ENCODE measurements at regions not wholly inside any gene's neighbourhood (a gene's known extent, or its start where the extent isn't known, plus 50 kb on each side); places are given as distances from the start of the nearest gene placed in this dataset.

DNA sequence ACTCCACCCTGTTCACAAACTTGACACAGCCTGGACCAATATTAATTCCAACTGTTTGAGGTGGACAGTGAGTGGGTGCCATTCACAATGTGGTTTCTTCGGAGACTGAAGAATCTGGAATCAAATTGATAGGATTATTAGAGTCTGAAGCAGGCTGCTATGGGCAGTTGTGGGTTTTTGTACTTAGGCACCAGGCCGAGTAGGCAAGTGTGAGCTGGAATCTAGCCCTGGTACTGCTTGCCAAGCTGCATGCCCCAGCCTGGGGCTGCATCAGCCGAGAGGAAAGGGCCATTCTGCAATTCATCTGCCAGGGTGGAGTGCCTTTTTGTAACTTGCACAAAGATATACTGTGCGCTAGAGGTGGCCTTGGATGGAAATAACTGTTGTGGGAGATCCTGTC, 654.7 kb upstream of the FANCL start:
- Mint-ChIP-seq H3K36me3 (no peaks in the 10 kb centered on the region), H3K27ac (no peak overlapping the region), H3K9me3 (no peaks in the 10 kb centered on the region)
- ATAC-seq: no peak
- no peak for DNase-seq (ENCODE audit: low spot score in 2 of 2)

DNA sequence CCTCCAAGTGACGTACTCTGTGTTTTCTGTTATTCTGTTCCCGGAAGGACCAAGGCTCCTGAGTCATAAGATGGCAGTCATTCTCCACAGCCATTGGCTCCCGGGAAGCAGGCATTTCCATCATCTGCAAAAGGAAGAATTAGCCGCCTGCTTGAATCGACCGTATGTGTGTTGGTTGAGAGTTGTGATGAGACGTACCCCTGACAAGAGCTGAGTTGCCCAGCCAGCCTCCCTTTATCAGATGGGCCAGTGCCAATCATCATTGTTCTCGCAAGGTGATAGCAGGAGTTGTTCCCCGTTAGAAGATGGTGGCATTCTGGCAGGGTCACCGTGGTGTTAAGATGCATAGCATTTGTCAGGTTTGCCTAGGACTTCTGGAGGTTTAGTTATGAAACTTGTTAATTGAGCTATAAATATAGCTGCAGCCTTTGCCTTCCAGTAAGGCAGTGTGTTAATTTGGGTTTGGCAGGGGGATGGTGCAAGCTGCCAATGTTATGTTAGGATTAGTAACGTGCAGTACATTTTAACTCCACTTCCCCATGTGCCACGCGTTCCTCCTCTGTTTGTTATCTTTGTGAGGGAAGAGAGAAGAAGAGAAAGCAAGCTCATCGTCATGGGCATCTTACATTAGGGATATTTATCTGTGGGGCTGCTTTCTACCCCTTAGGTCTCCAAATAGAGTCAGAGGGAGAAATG, 652.7 kb upstream of the FANCL start:
- no peak for ATAC-seq
- H3K36me3 Mint-ChIP-seq: no peaks in the 10 kb centered on the region
- no peaks in the 10 kb centered on the region for H3K9me3 Mint-ChIP-seq

DNA sequence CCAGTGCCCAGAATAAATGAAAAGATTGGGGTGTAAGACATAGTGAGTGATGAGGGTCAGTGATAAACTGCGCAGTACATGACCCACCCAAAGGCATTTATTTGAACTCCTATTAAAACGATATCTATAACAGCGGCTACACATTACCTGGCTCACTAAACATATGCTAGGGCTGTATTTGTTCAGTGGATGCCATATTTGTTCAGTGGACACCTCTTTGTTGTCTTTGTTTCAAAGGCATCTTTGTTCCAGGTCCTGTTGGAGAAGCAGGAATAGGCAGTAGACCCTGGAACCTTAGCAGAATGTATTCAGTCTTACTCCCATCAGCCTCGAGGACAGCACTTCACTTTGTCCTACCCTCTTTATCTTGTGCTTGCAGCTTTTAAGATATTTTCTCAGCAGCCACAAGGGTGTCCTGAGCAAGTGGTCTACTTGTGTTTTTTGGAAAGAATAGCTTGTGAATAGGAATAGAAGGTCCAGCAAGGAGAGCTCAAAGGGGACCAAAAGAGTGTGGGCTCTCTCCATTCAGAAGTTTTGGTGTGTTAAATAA, 650.8 kb upstream of the FANCL start:
- Mint-ChIP-seq H3K27ac (no peak overlapping the region), H3K36me3 (no peaks in the 10 kb centered on the region), H3K9me3 (no peaks in the 10 kb centered on the region)
- no peak for DNase-seq (ENCODE audit: low spot score in 2 of 2)
- ATAC-seq: no peak

More for the DNA sequence above, 652.7 kb upstream of the FANCL start:
- DNase-seq (ENCODE audit: low spot score in 2 of 2): no peak
- H3K27ac Mint-ChIP-seq: no peak overlapping the region

DNA sequence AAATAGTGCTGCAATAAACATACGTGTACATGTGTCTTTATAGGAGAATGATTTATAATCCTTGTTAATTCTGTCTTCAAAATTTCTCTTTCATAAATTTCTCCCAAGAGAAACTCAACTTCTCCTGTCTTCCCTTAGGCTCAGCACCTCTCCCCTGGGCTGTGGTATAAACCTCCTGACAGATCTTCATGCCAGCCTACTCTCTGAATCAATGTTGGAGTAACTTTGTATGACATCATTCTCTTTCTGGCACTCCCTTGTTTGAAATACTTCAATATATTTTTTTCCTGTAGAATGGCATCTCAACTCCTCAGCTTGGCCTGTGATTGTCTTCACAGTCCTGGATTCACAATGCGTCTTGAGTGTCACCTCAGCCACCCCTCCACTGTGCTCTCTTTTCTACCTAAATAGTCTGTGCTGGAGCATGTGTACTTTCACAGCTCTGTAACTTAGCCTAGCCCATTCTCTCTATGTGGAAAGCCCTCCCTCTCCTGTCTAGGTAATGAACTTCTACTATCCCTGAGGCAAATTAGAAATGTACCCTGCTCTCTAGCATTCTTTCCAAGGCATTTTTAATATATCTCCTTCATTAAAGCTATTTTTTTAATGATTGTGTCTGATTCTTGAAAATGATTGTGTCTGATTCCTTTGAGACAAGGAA, 649.9 kb upstream of the FANCL start:
- no peak overlapping the region for H3K27ac Mint-ChIP-seq
- ATAC-seq: no peak
- no peak for DNase-seq (ENCODE audit: low spot score in 2 of 2)
- H3K9me3 Mint-ChIP-seq: no peaks in the 10 kb centered on the region
- H3K36me3 Mint-ChIP-seq: no peaks in the 10 kb centered on the region

DNA sequence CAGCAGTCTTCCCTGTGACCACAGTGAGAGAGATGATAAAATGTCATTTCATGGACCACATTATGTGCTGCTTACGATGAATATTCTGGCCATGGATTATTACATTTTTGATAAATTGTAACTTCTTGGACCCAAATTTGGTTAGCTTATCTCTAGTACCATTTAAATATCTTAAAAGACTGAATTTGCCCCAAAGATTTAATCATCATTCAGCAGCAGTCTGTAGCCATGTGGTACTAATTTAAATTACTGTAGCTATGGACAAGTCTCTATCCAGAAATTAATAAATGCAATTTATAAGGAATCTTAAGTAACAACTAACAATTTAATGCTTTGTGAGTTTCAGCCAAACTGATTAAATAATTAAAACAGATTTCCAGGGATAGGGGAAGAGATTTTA, 644.9 kb upstream of the FANCL start:
- Mint-ChIP-seq H3K9me3 (no peaks in the 10 kb centered on the region), H3K27ac (no peak overlapping the region), H3K36me3 (no peaks in the 10 kb centered on the region)
- ATAC-seq (no peak), DNase-seq (ENCODE audit: low spot score in 2 of 2) (no peak)

DNA sequence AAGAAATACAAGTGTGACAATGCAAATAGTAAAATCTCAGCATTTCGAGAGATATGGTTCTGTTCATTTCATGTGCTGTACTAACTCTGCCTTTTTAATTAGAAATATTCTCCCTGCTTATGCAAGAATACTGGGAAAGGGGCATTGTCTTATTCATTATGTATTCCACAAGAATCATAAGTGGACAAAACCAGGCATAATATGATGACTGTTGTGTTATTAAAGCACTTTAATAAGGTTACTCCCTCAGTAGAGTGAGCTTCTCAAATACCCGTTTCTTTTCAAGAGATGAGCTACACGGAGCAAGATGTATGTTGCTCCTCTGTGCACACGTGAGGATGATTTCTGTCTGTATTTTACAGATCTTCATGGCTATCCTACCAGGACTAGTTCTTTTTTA, 638.7 kb upstream of the FANCL start:
- no peaks in the 10 kb centered on the region for H3K36me3 Mint-ChIP-seq
- H3K27ac Mint-ChIP-seq: no peak overlapping the region
- DNase-seq (ENCODE audit: low spot score in 2 of 2) (no peak), ATAC-seq (no peak)
- H3K9me3 Mint-ChIP-seq: no peaks in the 10 kb centered on the region

DNA sequence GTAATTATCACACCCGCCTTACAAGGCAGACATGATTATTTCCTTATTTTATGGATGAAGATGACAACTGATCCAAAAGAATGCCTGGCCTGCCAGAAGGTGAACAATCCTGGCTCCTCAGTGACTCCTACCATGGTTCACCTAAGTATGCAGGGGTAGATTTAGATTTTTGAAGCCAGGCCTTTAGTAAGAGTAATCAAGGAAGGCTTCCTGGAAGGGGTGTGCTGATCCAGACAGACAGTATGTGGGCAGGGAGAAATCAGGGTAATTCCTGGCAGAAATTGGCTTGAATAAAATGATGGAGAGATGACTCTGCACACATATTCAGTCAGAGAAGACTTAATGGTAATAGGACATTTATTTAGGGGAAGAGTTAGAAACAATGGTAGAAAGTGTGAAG, 637.7 kb upstream of the FANCL start:
- DNase-seq (ENCODE audit: low spot score in 2 of 2) (no peak), ATAC-seq (no peak)
- no peaks in the 10 kb centered on the region for H3K9me3 Mint-ChIP-seq
- H3K36me3 Mint-ChIP-seq: no peaks in the 10 kb centered on the region
- H3K27ac Mint-ChIP-seq: no peak overlapping the region

DNA sequence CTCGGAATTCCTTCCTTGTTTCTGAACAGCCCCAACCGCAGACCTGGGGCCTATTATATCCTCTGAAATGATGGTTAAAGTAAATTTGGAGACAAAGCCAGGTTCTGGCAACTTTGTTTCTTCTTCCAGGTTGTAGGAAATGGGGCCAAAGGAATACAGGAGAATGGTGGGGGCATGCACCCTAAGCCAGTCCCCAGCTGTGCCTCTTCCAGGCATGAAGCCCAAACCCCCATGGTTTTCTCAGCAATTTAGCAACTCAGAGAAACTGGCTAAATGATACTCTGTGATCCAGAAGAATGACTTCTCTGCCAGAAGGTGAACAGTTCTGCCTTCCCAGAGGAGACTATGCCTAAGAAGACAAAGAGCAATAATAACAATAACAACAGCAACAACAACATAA, 635.0 kb upstream of the FANCL start:
- ATAC-seq (no peak), DNase-seq (ENCODE audit: low spot score in 2 of 2) (no peak)
- Mint-ChIP-seq H3K9me3 (no peaks in the 10 kb centered on the region), H3K27ac (no peak overlapping the region), H3K36me3 (no peaks in the 10 kb centered on the region)

DNA sequence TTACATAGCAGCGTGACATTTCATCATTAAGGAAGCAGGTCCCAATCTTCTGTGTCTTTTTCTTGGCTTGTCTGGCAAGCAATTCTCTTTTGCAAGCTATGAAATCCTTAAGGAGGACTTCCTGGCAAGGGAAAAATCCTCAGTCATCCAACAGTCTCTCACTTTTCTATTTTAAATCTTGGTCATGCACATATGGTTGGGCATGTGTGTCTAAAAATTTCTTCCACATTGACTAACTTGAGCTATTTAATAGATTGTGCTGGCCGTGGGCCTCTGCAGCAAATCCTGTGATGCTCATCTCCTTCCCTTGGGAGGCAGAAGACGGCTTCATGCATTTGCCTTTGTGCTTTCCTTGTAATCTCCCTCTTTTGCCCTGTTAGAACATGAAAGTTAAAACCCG, 634.3 kb upstream of the FANCL start:
- Mint-ChIP-seq H3K36me3 (no peaks in the 10 kb centered on the region), H3K27ac (no peak overlapping the region), H3K9me3 (no peaks in the 10 kb centered on the region)
- DNase-seq (ENCODE audit: low spot score in 2 of 2) (no peak), ATAC-seq (no peak)

DNA sequence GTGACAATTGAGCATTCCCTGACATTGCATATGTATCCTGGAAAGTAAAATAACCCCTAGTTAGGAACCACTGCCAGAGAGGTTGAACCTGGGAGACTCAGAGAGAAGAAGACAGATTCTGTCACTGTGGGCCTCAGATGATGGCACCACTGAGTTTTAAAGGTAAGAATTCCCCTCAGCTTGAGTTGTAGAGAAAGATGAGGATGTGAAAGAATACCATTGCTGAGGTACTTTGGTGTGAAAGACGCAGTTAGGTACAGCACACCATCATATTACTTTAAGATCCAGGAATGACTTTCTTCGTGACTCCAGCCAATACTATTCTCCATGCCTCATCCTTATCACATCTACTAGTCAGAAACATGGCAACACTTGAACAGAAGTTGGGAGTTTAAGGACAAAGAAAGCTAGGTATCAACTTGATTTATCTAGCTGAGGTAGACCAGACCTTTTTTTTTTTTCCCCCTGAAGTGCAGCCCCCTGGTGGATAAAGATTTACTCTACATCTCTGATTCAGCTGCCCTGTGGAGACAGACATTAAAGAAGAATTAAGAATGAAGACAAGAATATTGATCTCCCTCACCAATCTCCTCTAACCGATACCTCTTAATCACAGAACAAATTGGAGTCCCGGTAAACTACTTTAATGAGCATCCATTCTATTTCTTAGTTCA, 630.5 kb upstream of the FANCL start:
- H3K36me3 Mint-ChIP-seq: no peaks in the 10 kb centered on the region
- H3K27ac Mint-ChIP-seq: no peak overlapping the region
- no peak for ATAC-seq
- peaks cover 0 to 4% of the 10 kb centered on the region in 2 donors for H3K9me3 Mint-ChIP-seq
- no peak for DNase-seq (ENCODE audit: low spot score in 2 of 2)

DNA sequence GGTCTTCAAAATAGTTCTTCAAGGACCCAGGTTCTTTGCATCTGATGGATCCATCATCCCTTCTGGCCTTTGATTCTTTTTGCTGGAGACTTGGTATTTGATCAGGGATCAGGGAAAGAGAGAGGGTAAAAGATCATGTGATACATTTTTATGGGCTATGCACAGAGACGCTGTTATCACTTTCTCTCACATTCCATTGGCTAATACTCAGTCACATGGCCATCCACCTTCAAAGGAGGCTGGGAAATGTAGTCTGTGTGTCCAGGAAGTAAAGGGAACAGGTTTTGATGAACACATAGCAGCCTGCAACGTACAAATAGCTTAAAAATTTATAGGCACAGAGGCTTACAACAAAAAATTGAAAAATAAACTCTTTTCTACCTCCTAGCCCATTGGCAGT, 629.6 kb upstream of the FANCL start:
- peaks cover 0 to 4% of the 10 kb centered on the region in 2 donors for H3K9me3 Mint-ChIP-seq
- DNase-seq (ENCODE audit: low spot score in 2 of 2) (no peak), ATAC-seq (no peak)
- no peaks in the 10 kb centered on the region for H3K36me3 Mint-ChIP-seq
- no peak overlapping the region for H3K27ac Mint-ChIP-seq

DNA sequence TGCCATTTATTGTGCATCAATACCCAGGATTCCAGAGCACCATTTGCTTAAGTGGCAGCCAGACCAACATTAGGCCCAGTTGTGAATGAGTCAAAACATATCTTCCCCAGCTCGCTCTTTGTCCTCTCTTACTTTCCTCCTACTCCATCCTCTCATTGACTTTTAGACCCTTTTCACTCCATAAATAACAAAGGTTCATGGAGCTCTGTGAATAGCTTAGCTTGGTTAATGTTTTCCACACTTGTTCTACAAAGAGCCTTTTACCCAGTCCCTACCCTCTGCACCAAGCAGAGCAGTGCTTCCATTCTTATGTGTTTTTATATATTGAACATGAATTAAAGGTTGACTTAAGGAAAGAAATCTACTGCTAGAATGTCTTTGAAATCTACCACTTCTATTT, 625.8 kb upstream of the FANCL start:
- Mint-ChIP-seq H3K36me3 (no peaks in the 10 kb centered on the region), H3K9me3 (peaks cover 1 to 10% of the 10 kb centered on the region in 2 donors), H3K27ac (no peak overlapping the region)
- DNase-seq (ENCODE audit: low spot score in 2 of 2) (no peak), ATAC-seq (no peak)

DNA sequence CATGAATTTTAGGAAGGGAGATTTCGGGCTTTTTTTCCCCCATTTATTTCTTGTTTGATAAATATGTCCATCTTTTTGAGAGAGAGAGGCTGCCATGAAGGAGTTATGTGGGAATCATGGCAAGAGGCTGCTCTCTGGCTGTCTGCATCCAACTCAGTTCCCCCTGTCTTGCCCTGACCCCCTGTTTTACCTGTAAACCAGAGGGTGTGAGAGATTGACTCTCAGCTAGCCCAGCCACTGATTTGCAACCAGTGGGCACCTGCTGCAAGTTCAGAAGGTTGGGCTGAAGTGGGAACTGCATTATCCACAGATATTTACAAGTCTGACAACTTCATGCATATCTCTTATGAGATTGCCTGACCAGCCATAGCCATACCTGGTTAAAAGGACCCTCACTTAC, 625.4 kb upstream of the FANCL start:
- H3K36me3 Mint-ChIP-seq: no peaks in the 10 kb centered on the region
- no peak for ATAC-seq

DNA sequence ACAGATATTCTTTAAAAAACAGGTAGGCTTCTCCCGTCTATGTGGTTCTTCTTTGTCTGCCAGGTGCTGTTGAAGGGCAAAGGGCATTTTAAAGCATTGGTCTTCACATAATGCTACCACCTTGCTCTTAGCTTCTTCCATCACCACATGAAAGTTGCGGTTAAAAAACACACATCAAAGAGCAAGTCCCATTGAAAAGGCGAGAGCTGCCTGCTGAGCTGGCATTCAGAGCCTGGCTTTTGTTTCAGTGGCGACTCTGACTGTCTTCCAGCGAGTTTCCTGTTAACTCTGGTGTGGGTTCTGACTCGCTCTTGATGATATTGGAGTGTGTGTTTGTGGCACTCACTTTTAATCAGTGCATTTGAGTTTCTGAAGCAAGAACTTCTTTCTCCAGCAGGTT, 624.9 kb upstream of the FANCL start:
- Mint-ChIP-seq H3K36me3 (no peaks in the 10 kb centered on the region), H3K27ac (peak overlapping the region in 1 of 2 donors; percentile 66), H3K9me3 (peaks cover 6 to 10% of the 10 kb centered on the region in 2 donors)
- DNase-seq (ENCODE audit: low spot score in 2 of 2) (peak in 1 of 2 donors; percentile 7), ATAC-seq (peak; percentile 75 to 80)

More for the DNA sequence above, 625.4 kb upstream of the FANCL start:
- Mint-ChIP-seq H3K9me3 (peaks cover 5 to 10% of the 10 kb centered on the region in 2 donors), H3K27ac (no peak overlapping the region)
- DNase-seq (ENCODE audit: low spot score in 2 of 2): no peak

DNA sequence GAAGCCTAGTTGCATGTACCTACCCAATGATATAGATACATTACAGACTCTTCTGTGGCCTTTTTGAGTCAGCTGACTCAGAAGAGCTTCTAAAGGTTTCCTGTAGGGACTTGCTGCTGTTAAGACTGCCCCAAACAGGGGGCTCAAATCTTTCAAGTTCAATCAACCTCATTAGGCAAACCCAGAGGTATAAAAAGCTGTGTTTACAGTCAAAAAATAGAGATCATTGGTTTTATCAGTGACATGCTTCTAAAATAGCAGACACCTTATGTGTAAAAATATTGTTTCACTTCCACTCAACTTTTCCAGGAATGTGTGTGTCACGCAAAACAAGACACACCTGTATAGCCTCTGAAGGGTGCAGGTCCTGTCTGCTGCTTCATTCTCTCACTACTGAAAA, 624.3 kb upstream of the FANCL start:
- no peak overlapping the region for H3K27ac Mint-ChIP-seq
- ATAC-seq (peak in 1 of 2 donors; percentile 77), DNase-seq (ENCODE audit: low spot score in 2 of 2) (no peak)
- H3K9me3 Mint-ChIP-seq: peaks cover 6 to 10% of the 10 kb centered on the region in 2 donors
- H3K36me3 Mint-ChIP-seq: no peaks in the 10 kb centered on the region

DNA sequence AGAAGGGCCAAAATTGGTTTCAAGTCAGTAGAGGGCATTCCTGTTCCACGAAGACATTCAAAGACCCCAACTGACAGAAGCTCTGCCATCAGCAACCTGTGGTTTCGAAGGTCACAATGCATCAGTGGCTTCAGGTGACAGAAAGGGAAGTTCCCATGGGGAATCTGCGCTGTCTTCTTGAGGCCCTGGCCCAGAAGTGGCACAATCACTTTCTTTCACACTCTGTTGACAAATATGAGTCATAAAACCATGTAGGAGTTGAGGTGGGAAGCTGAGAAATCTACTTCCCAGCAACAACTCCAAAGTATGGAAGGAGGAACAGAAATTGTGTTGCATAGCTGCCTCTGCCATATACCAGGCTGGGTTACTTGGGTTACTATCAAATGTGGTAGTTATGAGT, 621.1 kb upstream of the FANCL start:
- H3K36me3 Mint-ChIP-seq: no peaks in the 10 kb centered on the region
- ATAC-seq (no peak), DNase-seq (ENCODE audit: low spot score in 2 of 2) (no peak)
- H3K9me3 Mint-ChIP-seq: peaks cover 9 to 10% of the 10 kb centered on the region in 2 donors
- H3K27ac Mint-ChIP-seq: no peak overlapping the region

DNA sequence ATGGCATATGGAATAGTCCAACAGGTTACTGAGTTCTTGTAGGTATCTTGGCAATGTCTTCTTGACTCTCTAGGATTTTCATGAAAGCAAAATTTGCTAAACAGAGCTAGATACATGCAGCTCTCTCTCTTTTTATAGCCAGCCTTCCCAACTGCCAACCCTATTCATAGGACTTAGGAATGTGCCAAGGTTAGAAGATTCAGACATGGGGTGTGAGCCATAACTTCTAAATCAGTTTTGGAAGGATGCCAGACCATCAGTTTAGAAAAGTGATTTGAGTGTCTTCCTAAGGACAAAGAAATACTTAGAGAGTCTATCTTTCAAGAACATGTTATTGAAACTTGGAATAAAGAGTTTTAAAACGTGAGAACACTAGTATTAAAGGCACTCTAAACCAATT, 619.5 kb upstream of the FANCL start:
- peaks cover 9 to 14% of the 10 kb centered on the region in 2 donors for H3K9me3 Mint-ChIP-seq
- no peaks in the 10 kb centered on the region for H3K36me3 Mint-ChIP-seq
- no peak overlapping the region for H3K27ac Mint-ChIP-seq
- no peak for ATAC-seq
- DNase-seq (ENCODE audit: low spot score in 2 of 2): no peak
